Common myeloid progenitor, CD34-positive (primary cell): ENCODE measurements at regions not wholly inside any gene's neighbourhood (a gene's known extent, or its start where the extent isn't known, plus 50 kb on each side); places are given as distances from the start of the nearest gene placed in this dataset.
"Not testable (repeated sequence)": the region's sequence is repeated elsewhere in the genome, so short reads cannot be mapped to it uniquely, and the experiment has no call there.

Source experiments
- CTCF ChIA-PET: fragments of 350-600 bp; sonication (Branson Sonifier 250); formaldehyde crosslinking; loops from one replicate; lab custom pipeline; 2021; ENCODE audit warnings: antibody characterized with exemption; lab: Charles Lee
- POLR2A ChIA-PET: fragments of 350-600 bp; sonication (Branson Sonifier 250); formaldehyde crosslinking; loops from one replicate; lab custom pipeline; 2021; ENCODE audit warnings: antibody characterized with exemption; lab: Charles Lee
- DNase-seq, 3 donors: peaks; one replicate each; pipeline versions ENCODE4 v3.0.0 to v3.0.0-alpha.2; 2013
- H3K27ac ChIP-seq, 2 experiments: 1 replicate in 1 of 2; 2 replicates in 1 of 2; pipeline ENCODE4 v1.7.0; 2013; ENCODE audit warnings: inconsistent platforms in 2 of 2, low read length in 2 of 2, mild to moderate bottlenecking in 2 of 2, low read depth in 1 of 2, moderate library complexity in 1 of 2; ENCODE audit not compliant: severe bottlenecking in 2 of 2, insufficient read depth in 1 of 2, poor library complexity in 1 of 2
- H3K27me3 ChIP-seq, 5 experiments: replicated peaks in 2 of 5; 1 replicate in 3 of 5; 2 replicates in 2 of 5; pipeline versions ENCODE4 v1.6.1 to v1.7.0; 2013; ENCODE audit warnings: low read length in 4 of 5, mild to moderate bottlenecking in 2 of 5, moderate library complexity in 2 of 5, inconsistent platforms in 1 of 5; ENCODE audit not compliant: insufficient read depth in 5 of 5, control insufficient read depth in 4 of 5
- H3K36me3 ChIP-seq, 4 experiments: 1 replicate in 2 of 4; 2 replicates in 2 of 4; pipeline versions ENCODE4 v1.6.1 to v1.7.0; 2013; ENCODE audit warnings: low read length in 3 of 4, control low read depth in 1 of 4, mild to moderate bottlenecking in 1 of 4; ENCODE audit not compliant: control insufficient read depth in 4 of 4, insufficient read depth in 4 of 4
- H3K4me1 ChIP-seq, 4 experiments: 1 replicate in 3 of 4; 2 replicates in 1 of 4; pipeline versions ENCODE4 v1.6.1 to v1.7.1; 2013; ENCODE audit warnings: low read length in 3 of 4, mild to moderate bottlenecking in 3 of 4, control low read depth in 1 of 4, inconsistent platforms in 1 of 4, moderate library complexity in 1 of 4; ENCODE audit not compliant: control insufficient read depth in 4 of 4, insufficient read depth in 4 of 4; ENCODE audit errors: control extremely low read depth in 1 of 4
- H3K4me3 ChIP-seq, 7 experiments: 1 replicate in 4 of 7; 2 replicates in 3 of 7; pipeline versions ENCODE4 v1.5.1 to v1.7.0; 2013; ENCODE audit warnings: mild to moderate bottlenecking in 7 of 7, low read length in 6 of 7, moderate library complexity in 6 of 7, inconsistent platforms in 2 of 7, low read depth in 2 of 7, control low read depth in 1 of 7; ENCODE audit not compliant: insufficient read depth in 4 of 7, control insufficient read depth in 1 of 7; ENCODE audit errors: extremely low read depth in 1 of 7
- H3K9me3 ChIP-seq, 5 experiments: 1 replicate in 4 of 5; 2 replicates in 1 of 5; pipeline versions ENCODE4 v1.6.1 to v1.7.1; 2013; ENCODE audit warnings: low read length in 4 of 5, mild to moderate bottlenecking in 2 of 5, inconsistent platforms in 1 of 5, low read depth in 1 of 5, moderate library complexity in 1 of 5; ENCODE audit not compliant: control insufficient read depth in 4 of 5, insufficient read depth in 2 of 5; ENCODE audit errors: control extremely low read depth in 1 of 5
- whole genome bisulfite sequencing: methylation state at CpG from one replicate; pipeline ENCODE4 v1.1.5; 2013; ENCODE audit not compliant: insufficient coverage; 5-methylcytosine and 5-hydroxymethylcytosine counted together

- ChIA-PET POLR2A (no interaction called here), CTCF (no interaction called here)
- WGBS, result 100% methylated on average over 3 of the region's 3 CpGs
- Histone ChIP-seq H3K9me3 (peaks cover 0 to 3% (median 0%) of the 10 kb centered on the region in 5 experiments), H3K4me3 (no peak overlapping the region), H3K36me3 (no peaks in the 10 kb centered on the region), H3K27me3 (no peaks in the 10 kb centered on the region), H3K4me1 (no peaks in the 10 kb centered on the region), H3K27ac (no peak overlapping the region)
- no peak for DNase-seq
Measured at GRCh38 chr4:103853146-103853545, 133.4 kb upstream of the TACR3 start.

- H3K9me3 ChIP-seq, result peaks cover 0 to 4% (median 0%) of the 10 kb centered on the region in 5 experiments
- H3K36me3 ChIP-seq, result no peaks in the 10 kb centered on the region
- no peaks in the 10 kb centered on the region for H3K4me1 ChIP-seq
- H3K4me3 ChIP-seq, result no peak overlapping the region
- no peak overlapping the region for H3K27ac ChIP-seq
- H3K27me3 ChIP-seq, result no peaks in the 10 kb centered on the region
- ChIA-PET POLR2A (no interaction called here), CTCF (no interaction called here)
- DNase-seq, result no peak
Measured at GRCh38 chr4:103845075-103845474, 125.3 kb upstream of the TACR3 start.

GRCh38 chr4:103842637-103843239 is 123.0 kb upstream of the TACR3 start:
- ChIA-PET POLR2A (no interaction called here), CTCF (no interaction called here)

GRCh38 chr4:103842076-103842475 is 122.3 kb upstream of the TACR3 start:
- Histone ChIP-seq H3K27ac (no peak overlapping the region), H3K4me1 (no peaks in the 10 kb centered on the region), H3K27me3 (no peaks in the 10 kb centered on the region), H3K9me3 (no peaks in the 10 kb centered on the region), H3K36me3 (no peaks in the 10 kb centered on the region), H3K4me3 (no peak overlapping the region)
- WGBS, result no CpG with 5 or more reads among the region's 1 CpG
- CTCF ChIA-PET, result no interaction called here
- POLR2A ChIA-PET, result no interaction called here
- DNase-seq, result no peak

More at GRCh38 chr4:103842637-103843239, 123.0 kb upstream of the TACR3 start:
- Histone ChIP-seq H3K27me3 (no peaks in the 10 kb centered on the region), H3K36me3 (no peaks in the 10 kb centered on the region), H3K4me3 (no peak overlapping the region), H3K4me1 (no peaks in the 10 kb centered on the region), H3K27ac (no peak overlapping the region), H3K9me3 (no peaks in the 10 kb centered on the region)
- no peak for DNase-seq
- WGBS, result 100% methylated on average over 3 of the region's 5 CpGs

GRCh38 chr4:103810308-103810707 is 90.5 kb upstream of the TACR3 start:
- 69% methylated on average over 5 of the region's 5 CpGs for WGBS
- H3K9me3 ChIP-seq, H3K27ac ChIP-seq, POLR2A ChIA-PET, H3K4me1 ChIP-seq, DNase-seq, H3K27me3 ChIP-seq, H3K4me3 ChIP-seq, CTCF ChIA-PET, H3K36me3 ChIP-seq: not testable (repeated sequence)

GRCh38 chr4:103802766-103803165 is 83.0 kb upstream of the TACR3 start:
- H3K4me3 ChIP-seq, result no peak overlapping the region
- H3K27me3 ChIP-seq, result no peaks in the 10 kb centered on the region
- no peak overlapping the region for H3K27ac ChIP-seq
- H3K4me1 ChIP-seq, result no peaks in the 10 kb centered on the region
- WGBS, result no CpG with 5 or more reads among the region's 1 CpG
- POLR2A ChIA-PET, result no interaction called here
- CTCF ChIA-PET, result no interaction called here
- peaks cover 0 to 2% (median 0%) of the 10 kb centered on the region in 5 experiments for H3K9me3 ChIP-seq
- no peak for DNase-seq
- H3K36me3 ChIP-seq, result no peaks in the 10 kb centered on the region

GRCh38 chr4:103787057-103787456 is 67.3 kb upstream of the TACR3 start:
- H3K27ac ChIP-seq, result no peak overlapping the region
- DNase-seq, result no peak
- ChIA-PET CTCF (no interaction called here), POLR2A (no interaction called here)
- peaks cover 0 to 7% (median 2%) of the 10 kb centered on the region in 5 experiments for H3K9me3 ChIP-seq
- no peaks in the 10 kb centered on the region for H3K27me3 ChIP-seq
- no peak overlapping the region for H3K4me3 ChIP-seq
- no peaks in the 10 kb centered on the region for H3K36me3 ChIP-seq
- no peaks in the 10 kb centered on the region for H3K4me1 ChIP-seq
- WGBS, result 100% methylated on average over 4 of the region's 4 CpGs
